ENCODE measurements at regions not wholly inside any gene's neighbourhood (a gene's known extent, or its start where the extent isn't known, plus 50 kb on each side); places are given as distances from the start of the nearest gene placed in this dataset.
"Not testable (repeated sequence)": the region's sequence is repeated elsewhere in the genome, so short reads cannot be mapped to it uniquely, and the experiment has no call there.

- DNase-seq, result no peak
These were observed 830.8 kb downstream of the LUZP2 start for GRCh38 chr11:25327656-25328055.

DNA sequence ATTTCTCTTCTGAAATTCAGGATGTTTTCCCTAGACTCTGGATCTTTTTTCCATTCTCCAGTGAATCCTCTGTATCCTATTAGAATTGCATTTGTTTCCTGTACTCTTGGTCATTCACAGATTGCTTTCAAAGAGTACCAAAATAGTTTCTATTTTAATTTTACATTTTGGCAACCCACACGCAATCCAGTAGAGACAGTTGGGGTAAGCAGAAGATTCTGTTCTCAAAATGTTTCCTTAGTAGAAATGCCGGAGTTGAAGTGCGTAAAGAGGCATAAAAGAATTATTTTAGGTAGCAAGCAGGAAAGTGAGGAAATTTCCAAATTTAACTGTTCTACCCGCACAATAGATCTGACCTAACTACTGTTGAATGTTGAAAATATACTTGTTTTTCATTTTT lies 842.4 kb downstream of the LUZP2 start:
- no peak for DNase-seq

DNA sequence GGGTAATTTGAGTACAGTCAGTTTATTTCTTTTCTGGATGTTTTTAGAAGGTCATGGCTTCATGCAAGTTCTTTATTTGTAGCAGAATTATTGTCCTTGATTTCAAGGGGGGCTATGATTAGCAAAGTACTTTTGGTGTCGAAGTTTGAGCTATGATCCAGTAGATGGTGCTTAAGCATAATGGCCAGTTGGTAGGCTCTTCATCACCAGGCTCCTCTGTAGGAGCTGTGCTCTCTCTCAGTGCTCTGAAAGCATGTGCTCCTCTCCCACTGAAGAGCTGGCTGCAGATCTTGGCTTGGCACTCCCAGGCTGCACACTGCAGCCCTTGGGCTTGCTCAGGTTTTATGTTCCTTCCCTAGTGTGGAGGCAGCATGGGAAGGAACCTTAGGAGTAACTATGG lies 852.7 kb downstream of the LUZP2 start:
- DNase-seq, result no peak

- DNase-seq, result no peak
These were observed 854.3 kb downstream of the LUZP2 start for GRCh38 chr11:25350899-25351803.

DNA sequence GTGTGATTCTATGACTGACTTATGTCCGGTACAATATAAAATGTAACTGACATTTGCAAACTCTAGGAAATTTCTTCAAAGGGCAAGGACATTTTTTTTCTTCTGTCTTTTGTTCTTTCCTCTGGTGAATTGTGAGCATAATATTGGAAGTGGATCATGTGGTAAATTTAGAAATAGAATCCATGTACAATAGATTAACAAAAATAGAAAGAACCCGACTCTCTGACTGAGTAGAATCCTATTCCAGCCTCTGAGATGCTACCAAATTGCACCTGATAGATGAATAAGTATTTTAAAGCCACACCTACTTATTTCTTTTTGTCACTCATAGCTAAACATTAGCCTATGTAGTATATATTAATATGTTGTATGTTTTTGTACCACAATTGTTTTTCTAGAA lies 860.3 kb downstream of the LUZP2 start:
- no peak for DNase-seq

DNA sequence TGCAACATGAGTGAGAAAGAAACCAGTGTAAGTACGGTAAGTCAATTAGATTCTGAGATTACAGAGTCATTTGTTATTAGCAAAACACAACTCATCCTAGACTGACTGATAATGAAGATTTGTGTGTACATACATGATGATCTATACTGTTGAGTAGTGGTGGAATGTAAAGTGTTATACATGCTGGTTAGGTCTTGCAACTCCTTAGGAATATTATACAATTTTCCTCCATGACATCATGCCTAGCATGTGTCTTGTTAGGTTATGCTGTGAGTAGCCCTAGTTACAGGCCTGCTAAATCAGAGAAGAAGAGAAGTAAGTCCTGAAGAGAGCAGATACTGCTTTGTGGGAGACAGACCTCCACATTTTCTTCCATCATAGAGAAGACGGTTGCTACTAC lies 880.6 kb downstream of the LUZP2 start:
- DNase-seq, result no peak

GRCh38 chr11:25396847-25397246 lies 900.0 kb downstream of the LUZP2 start:
- DNase-seq, result no peak

- DNase-seq, result no peak
These were observed 911.3 kb downstream of the LUZP2 start for GRCh38 chr11:25408146-25408545.

DNA sequence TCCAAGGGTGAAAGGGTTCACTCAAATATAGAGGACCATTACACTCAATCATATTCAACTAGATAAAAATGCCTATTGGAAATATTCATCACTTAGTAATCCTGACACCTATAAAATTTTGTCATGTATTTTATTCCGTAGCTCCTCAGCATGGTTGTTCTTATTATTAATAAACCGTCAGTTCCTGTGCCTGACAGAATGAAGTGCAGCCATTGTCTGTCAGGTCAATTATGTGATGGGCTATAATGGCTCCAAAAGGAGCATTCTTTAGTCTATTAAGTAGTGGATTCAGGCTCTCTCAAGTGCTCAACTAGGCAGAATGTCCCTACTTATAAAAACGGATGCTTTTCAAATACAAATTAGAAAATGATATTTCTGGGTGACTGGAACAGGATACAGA lies 916.1 kb upstream of the ANO3 start:
- DNase-seq, result no peak

DNA sequence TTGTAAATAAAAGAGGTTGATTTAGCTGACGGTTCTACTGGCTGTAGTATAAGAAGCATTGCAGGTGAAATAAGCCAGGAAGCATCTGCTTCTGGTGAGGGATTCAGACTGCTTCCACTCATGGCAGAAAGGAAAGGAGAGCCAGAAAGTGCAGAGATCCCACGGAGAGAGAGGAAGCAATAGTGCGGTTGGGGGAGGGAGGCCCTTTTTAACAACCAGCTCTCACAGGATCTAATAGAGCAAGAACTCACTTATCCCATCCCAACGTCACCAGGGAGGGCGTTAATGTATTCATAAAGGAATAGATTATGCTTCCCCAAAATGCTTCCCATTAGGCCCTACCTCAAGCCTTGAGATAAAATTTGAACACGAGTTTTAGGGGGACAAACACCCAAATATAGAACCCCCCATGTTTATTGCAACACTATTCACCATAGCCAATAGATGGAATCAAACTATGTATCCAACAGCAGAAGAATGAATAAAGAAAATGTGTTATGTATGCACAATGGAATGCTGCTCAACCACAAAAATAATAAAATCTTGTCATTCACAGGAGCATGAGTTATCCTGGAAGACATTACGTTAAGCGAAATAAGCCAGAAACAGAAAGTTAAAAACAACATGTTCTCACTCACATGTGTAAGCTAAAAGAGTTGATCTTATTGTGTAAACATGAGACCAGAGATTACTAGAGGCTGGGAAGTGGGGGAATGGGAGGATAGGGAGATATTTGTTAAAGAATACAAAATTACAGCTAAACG lies 908.3 kb upstream of the ANO3 start:
- DNase-seq, result no peak

DNA sequence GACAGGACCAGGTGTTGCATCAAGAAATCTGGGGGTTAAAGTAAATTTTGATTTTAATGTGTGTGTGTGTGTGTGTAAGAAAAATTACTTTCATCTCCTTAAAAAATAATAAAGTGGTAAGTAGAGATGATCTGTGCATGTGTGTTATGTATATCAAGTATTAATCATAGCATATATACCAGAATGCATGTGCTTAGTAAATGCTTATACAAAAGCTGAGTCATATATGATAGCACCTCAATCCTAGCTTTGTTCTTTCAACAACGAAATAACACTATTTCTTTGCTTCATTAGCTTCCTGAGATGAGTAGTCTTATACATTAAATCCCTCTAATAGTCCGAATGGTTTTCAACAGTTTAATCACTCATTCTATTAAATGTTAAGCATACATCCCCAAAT lies 899.6 kb upstream of the ANO3 start:
- DNase-seq, result no peak

DNA sequence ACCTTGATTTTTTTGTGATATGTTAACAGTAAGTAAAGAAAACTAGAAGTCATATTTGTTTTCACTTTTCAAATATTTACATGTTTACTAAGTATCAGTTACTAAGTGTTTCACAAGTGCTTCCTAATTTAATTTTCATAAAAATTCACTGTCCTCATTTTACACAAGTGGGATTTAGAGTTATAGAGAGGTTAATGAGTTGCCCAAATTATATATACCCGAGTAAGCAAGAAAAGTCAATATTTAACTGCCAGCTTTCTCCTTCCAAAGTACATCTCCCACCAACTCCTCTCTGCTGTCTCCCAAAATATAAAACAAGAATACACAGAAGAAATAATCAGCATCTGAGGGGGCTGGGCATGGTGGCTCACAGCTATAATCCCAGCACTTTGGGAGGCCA lies 896.7 kb upstream of the ANO3 start:
- no peak for DNase-seq

DNA sequence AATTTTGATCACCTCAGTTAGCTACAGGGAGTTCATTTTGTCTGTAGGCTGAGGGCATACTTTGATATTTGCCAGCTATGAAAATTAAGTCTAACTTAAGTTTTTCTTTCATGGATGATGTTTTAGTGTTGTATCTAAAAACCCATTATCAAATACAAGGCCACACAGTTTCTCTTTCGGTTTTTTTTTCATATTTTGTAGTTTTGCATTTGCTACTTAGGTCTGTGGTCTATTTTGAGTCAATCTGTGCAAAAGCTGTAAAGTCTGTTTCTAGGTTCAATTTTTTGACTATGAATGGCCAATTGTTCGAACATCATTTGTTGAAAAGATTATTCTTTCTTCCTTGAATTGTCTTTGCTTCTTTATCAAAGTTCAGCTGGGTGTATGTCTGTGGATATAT lies 895.6 kb upstream of the ANO3 start:
- no peak for DNase-seq

GRCh38 chr11:25441421-25441820 lies 890.5 kb upstream of the ANO3 start:
- no peak for DNase-seq

DNA sequence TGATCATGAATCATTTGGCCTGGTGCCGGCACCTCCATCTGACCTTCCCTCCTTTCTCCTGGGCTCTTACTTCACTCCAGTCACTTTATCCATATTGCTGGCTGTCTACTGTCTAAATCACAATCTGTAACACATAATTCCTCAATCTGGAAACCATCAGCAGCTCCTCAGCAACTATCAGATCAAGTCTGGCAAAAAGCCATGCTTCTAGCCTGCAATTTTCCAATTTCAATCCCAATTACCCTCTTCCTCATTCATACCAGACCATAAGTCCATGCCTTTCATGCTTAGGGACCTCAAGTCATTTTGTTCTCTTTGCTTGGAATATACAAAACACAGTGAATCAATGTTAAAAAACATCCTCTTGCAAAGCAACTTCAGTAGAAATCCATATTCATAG lies 882.8 kb upstream of the ANO3 start:
- no peak for DNase-seq

DNA sequence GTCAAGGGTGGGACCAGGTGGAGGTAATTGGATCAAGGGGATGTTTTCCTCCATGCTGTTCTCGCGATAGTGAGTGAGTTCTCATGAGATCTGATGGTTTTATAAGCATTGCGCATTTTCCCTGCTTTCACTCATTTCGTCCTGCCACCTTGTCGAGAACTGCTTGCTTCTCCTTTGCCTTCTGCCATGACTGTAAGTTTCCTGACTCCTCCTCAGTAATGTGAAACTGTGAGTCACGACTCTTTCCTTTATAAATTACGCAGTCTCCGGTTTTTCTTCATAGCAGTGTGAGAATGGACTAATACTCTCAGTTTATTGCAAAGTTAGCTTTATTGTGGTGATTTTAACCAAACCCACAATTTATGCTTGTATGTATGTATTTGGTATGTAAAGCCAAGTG lies 878.5 kb upstream of the ANO3 start:
- DNase-seq, result no peak

GRCh38 chr11:25456211-25456610 lies 875.7 kb upstream of the ANO3 start:
- no peak for DNase-seq

GRCh38 chr11:25483915-25484635 lies 847.9 kb upstream of the ANO3 start:
- DNase-seq, result no peak

- no peak for DNase-seq
These were observed 846.6 kb upstream of the ANO3 start for GRCh38 chr11:25485315-25485714.

GRCh38 chr11:25486338-25486737 lies 845.6 kb upstream of the ANO3 start:
- DNase-seq, result not testable (repeated sequence)

DNA sequence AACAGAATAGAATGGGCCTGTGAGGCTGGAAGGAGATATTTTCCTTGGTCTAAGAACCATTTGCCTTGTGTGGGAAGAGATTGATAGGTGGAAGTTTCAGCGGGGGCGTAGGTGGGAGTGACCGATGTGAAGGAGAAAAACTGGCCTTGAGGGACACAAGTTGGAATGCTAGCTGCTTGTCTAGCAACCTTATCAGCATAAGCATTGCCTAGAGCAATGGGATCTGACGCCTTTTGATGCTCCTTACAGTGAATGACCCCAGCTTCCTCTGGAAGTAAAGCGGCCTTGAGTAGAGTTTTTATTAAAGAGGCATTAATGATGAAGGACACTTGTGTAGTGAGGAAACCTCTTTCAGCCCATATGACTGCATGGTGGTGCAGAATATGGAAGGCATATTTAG lies 843.8 kb upstream of the ANO3 start:
- DNase-seq, result not testable (repeated sequence)

DNA sequence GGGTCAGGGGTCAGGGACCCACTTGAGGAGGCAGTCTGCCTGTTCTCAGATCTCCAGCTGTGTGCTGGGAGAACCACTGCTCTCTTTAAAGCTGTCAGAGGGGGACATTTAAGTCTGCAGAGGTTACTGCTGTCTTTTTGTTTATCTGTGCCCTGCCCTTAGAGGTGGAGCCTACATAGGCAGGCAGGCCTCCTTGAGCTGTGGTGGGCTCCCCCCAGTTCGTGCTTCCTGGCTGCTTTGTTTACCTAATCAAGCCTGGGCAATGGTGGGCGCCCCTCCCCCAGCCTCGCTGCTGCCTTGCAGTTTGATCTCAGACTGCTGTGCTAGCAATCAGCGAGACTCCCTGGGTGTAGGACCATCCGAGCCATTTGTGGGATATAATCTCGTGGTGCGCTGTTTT lies 830.5 kb upstream of the ANO3 start:
- DNase-seq, result not testable (repeated sequence)

DNA sequence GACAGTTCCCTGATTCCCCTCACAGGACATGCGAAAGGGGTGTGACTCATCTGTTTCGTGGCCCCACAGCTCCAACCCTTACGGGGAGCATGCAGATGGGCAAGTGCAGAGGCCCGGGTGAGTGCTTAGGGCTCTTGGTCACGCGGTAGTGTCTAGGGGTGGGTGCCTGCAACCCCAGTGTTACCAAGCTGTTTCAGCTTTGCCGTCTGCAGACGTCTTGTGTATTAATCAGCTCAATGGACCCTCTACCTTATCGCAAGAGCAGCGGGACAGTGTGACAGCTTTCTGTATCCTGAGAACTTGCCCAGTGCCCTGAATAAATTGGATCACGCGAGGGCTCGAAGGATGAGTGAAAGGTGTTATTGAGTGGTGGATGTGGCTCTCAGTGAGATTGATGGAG lies 816.4 kb upstream of the ANO3 start:
- DNase-seq, result no peak

DNA sequence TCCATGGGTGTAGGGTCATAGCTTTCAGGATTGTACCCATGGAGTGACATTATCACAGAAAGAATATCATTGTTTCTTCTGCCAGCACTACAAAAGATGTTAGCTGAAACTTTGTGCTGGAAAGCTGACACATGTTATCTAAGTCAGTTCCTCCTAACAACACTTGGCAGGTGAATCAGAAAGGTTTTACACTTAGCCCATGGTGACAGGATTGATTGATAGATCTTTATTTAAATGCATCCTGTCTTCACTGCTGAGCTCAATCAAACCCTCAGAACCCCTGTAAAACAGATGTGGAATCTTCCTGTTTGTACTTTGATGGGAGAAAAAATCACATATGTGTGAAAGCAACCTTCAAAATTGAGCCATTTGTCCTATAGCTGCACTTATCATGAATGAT lies 811.5 kb upstream of the ANO3 start:
- DNase-seq, result no peak
